Neural crest cell (in vitro differentiated cells): ENCODE measurements at regions not wholly inside any gene's neighbourhood (a gene's known extent, or its start where the extent isn't known, plus 50 kb on each side); places are given as distances from the start of the nearest gene placed in this dataset.

Experiments used
- DNase-seq: peaks from one replicate; pipeline ENCODE4 v3.0.0; 2021; ENCODE audit warnings: low read depth, mixed read lengths, low spot score
- H3K27ac Mint-ChIP-seq: one replicate; pipeline ENCODE4 v1.8.0; 2021; ENCODE audit warnings: mild to moderate bottlenecking, mixed read lengths; ENCODE audit not compliant: unreplicated experiment
- H3K27me3 Mint-ChIP-seq: 2 replicates; pipeline ENCODE4 v1.8.0; 2021; ENCODE audit warnings: low read depth, mild to moderate bottlenecking, mixed read lengths
- H3K36me3 Mint-ChIP-seq: 2 replicates; pipeline ENCODE4 v1.8.0; 2021; ENCODE audit warnings: low read depth, mild to moderate bottlenecking, mixed read lengths
- H3K4me1 Mint-ChIP-seq: 2 replicates; pipeline ENCODE4 v1.8.0; 2021; ENCODE audit warnings: mixed read lengths
- H3K4me3 Mint-ChIP-seq: one replicate; pipeline ENCODE4 v1.8.0; 2021; ENCODE audit warnings: mild to moderate bottlenecking, mixed read lengths
- H3K9me3 Mint-ChIP-seq: 2 replicates; pipeline ENCODE4 v1.8.0; 2021; ENCODE audit warnings: mixed read lengths
- CTCF ChIP-seq: fragments of 200-600 bp; sonication (generic); conservative IDR thresholded peaks from 2 replicates; pipeline ENCODE4 v1.5.0; 2021; ENCODE audit warnings: antibody characterized with exemption, mild to moderate bottlenecking

GRCh38 chr3:147197739-147198138 is 208.6 kb downstream of the ZIC4 start:
- no peak for DNase-seq
- Mint-ChIP-seq H3K4me3 (no peak overlapping the region), H3K36me3 (no peaks in the 10 kb centered on the region), H3K27me3 (no peaks in the 10 kb centered on the region), H3K9me3 (no peaks in the 10 kb centered on the region), H3K4me1 (no peaks in the 10 kb centered on the region), H3K27ac (no peak overlapping the region)
- TF ChIP-seq CTCF, result no peak

- no peak for DNase-seq
- H3K27me3 Mint-ChIP-seq, result no peaks in the 10 kb centered on the region
- H3K27ac Mint-ChIP-seq, result no peak overlapping the region
- no peak overlapping the region for H3K4me3 Mint-ChIP-seq
- H3K9me3 Mint-ChIP-seq, result no peaks in the 10 kb centered on the region
- no peak for TF ChIP-seq CTCF
- H3K36me3 Mint-ChIP-seq, result no peaks in the 10 kb centered on the region
- H3K4me1 Mint-ChIP-seq, result no peaks in the 10 kb centered on the region
These were observed 210.5 kb downstream of the ZIC4 start for GRCh38 chr3:147195887-147196286.

GRCh38 chr3:147191795-147192385 is 214.5 kb downstream of the ZIC4 start:
- DNase-seq, result peak; percentile 56
- no peaks in the 10 kb centered on the region for H3K27me3 Mint-ChIP-seq
- H3K4me3 Mint-ChIP-seq, result no peak overlapping the region
- H3K4me1 Mint-ChIP-seq, result peaks cover 10% of the 10 kb centered on the region
- H3K27ac Mint-ChIP-seq, result no peak overlapping the region
- H3K9me3 Mint-ChIP-seq, result peaks cover 4% of the 10 kb centered on the region
- H3K36me3 Mint-ChIP-seq, result peaks cover 3% of the 10 kb centered on the region
- TF ChIP-seq CTCF, result peak; percentile 82

- Mint-ChIP-seq H3K27me3 (no peaks in the 10 kb centered on the region), H3K4me3 (no peak overlapping the region), H3K27ac (no peak overlapping the region), H3K9me3 (peaks cover 4% of the 10 kb centered on the region), H3K36me3 (peaks cover 3% of the 10 kb centered on the region), H3K4me1 (peaks cover 10% of the 10 kb centered on the region)
- TF ChIP-seq CTCF, result no peak
- DNase-seq, result no peak
These were observed 217.3 kb downstream of the ZIC4 start for GRCh38 chr3:147189016-147189415.

GRCh38 chr3:147187687-147188086 is 218.7 kb downstream of the ZIC4 start:
- peaks cover 10% of the 10 kb centered on the region for H3K4me1 Mint-ChIP-seq
- H3K27ac Mint-ChIP-seq, result no peak overlapping the region
- H3K4me3 Mint-ChIP-seq, result no peak overlapping the region
- peaks cover 4% of the 10 kb centered on the region for H3K9me3 Mint-ChIP-seq
- DNase-seq, result no peak
- TF ChIP-seq CTCF, result no peak
- peaks cover 3% of the 10 kb centered on the region for H3K36me3 Mint-ChIP-seq
- H3K27me3 Mint-ChIP-seq, result no peaks in the 10 kb centered on the region
